HL-60 (cell line): ENCODE measurements at regions not wholly inside any gene's neighbourhood (a gene's known extent, or its start where the extent isn't known, plus 50 kb on each side); places are given as distances from the start of the nearest gene placed in this dataset.

Experiments
- DNase-seq, 2 experiments: peaks; one replicate each; pipeline ENCODE4 v3.0.0-alpha.2; 2010 to 2020; ENCODE audit warnings: low read depth in 1 of 2, low spot score in 1 of 2
- H3K27ac ChIP-seq: fragments of 250-450 bp; sonication (Bioruptor Pico); replicated peaks from 2 replicates; pipeline ENCODE4 v1.5.1; 2020; ENCODE audit warnings: mild to moderate bottlenecking, moderate library complexity
- H3K27me3 ChIP-seq: fragments of 250-450 bp; sonication (Bioruptor Pico); 2 replicates; pipeline ENCODE4 v1.5.1; 2021; ENCODE audit warnings: mild to moderate bottlenecking, moderate library complexity; ENCODE audit not compliant: insufficient read depth, poor library complexity, severe bottlenecking
- H3K4me3 ChIP-seq: replicated peaks from 2 replicates; pipeline ENCODE4 v1.5.1; 2011; ENCODE audit warnings: mild to moderate bottlenecking, control low read depth, low read length; ENCODE audit not compliant: insufficient read depth
- GABPA ChIP-seq: IDR thresholded peaks from 2 replicates; pipeline ENCODE4 v1.6.1; 2012; ENCODE audit warnings: low read depth
- POLR2AphosphoS5 ChIP-seq: IDR thresholded peaks from 2 replicates; pipeline ENCODE4 v1.6.1; 2012; ENCODE audit warnings: low read depth
- REST ChIP-seq: IDR thresholded peaks from 2 replicates; pipeline ENCODE4 v1.6.1; 2012; ENCODE audit warnings: low read depth; ENCODE audit not compliant: insufficient replicate concordance
- SPI1 ChIP-seq: IDR thresholded peaks from 2 replicates; pipeline ENCODE4 v1.6.1; 2012; ENCODE audit warnings: low read depth, mild to moderate bottlenecking, borderline replicate concordance
- TF ChIP-seq, protein P1 (sequence below): IDR thresholded peaks from one replicate; pipeline ENCODE4 v1.5.1; 2011; ENCODE audit warnings: low read length, control low read depth, inconsistent platforms; ENCODE audit not compliant: insufficient read depth

DNA sequence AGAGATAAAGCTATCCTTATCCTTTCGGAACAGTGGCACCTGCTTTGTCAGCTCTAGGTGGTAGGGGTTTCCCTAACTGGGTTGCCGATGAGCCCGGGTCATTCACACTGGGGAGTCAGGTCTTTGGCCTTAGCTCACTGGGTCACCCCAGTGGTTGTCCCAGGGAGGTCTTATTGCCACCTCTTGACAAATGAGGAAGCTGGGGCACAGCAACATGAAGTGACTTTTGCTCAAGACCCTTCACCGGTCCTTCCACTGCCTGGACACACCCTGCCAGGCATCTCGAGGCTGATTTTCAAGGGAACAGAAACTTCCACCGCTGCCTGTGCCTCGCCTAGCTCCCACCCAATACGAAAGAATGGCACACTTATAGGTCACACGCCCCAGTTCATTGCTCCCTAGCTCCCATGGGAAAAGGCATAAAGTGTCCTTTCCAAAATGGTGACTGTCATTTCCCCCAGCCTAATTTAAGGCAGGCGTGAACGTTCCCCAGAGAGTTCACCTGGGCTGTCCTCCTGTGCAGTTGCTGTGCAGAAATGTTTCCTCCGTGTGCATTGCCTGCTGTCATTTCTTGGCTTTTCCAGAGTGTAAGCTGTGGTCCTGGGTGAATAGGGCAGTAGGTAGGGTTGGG is 156.1 kb upstream of the CCND2 start:
- H3K27ac ChIP-seq = peak overlapping the region; percentile 26; the same call in 1 of the 2 replicates
- TF ChIP-seq, protein P1, sequence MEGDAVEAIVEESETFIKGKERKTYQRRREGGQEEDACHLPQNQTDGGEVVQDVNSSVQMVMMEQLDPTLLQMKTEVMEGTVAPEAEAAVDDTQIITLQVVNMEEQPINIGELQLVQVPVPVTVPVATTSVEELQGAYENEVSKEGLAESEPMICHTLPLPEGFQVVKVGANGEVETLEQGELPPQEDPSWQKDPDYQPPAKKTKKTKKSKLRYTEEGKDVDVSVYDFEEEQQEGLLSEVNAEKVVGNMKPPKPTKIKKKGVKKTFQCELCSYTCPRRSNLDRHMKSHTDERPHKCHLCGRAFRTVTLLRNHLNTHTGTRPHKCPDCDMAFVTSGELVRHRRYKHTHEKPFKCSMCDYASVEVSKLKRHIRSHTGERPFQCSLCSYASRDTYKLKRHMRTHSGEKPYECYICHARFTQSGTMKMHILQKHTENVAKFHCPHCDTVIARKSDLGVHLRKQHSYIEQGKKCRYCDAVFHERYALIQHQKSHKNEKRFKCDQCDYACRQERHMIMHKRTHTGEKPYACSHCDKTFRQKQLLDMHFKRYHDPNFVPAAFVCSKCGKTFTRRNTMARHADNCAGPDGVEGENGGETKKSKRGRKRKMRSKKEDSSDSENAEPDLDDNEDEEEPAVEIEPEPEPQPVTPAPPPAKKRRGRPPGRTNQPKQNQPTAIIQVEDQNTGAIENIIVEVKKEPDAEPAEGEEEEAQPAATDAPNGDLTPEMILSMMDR = no peak
- peak; percentile 44 to 50 for DNase-seq
- no peak overlapping the region for H3K4me3 ChIP-seq
- no peaks in the 10 kb centered on the region for H3K27me3 ChIP-seq

DNA sequence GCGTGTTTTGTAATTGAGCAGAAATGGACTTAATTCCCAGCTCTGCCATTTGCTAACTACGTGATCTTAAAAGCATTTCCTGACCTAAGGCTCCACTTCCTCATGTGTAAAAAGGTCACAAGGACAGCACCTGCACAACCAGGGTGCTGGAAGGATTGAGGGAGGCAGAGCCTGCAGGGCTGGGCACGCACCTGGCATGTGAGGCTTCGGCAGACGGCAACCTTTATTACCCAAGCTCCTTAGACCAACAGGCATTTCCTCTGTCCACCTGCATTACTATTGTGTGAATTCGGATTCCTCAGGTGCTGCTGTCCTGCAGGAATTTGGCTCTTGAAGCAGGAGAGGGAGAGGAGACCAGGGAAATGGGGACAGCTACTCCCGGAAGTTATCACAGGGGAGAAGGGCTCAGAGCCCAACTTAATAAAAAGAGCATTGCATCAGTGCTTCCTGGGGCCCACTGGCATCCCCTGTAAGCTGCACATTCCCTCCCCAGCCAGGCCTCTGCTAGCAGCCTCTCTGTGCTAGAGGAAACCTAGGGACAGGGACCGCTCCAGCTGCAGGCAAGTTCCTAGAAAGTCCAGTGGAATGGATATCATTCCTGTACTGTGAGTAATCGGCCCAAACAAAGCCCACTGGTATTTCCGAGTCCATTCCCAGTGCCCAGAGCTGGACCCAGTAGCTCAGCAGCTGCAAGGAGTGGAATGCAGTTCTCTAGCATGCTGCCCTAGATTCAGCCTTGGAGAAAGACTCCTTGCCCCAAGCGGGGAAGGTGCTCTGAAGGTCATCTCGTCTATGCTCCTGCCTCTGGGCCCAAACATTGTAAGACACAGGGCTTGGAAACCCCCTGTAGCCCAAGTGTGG is 157.1 kb upstream of the CCND2 start:
- H3K4me3 ChIP-seq = no peak overlapping the region
- TF ChIP-seq SPI1 (peak; percentile 46; the same call in 1 of the 2 replicates), REST (no peak)
- no peak for DNase-seq
- H3K27ac ChIP-seq = no peak overlapping the region
- no peaks in the 10 kb centered on the region for H3K27me3 ChIP-seq

- H3K4me3 ChIP-seq = no peak overlapping the region
- no peak overlapping the region for H3K27ac ChIP-seq
- H3K27me3 ChIP-seq = no peaks in the 10 kb centered on the region
Measured at GRCh38 chr12:4115570-4115969, 158.0 kb upstream of the CCND2 start.

GRCh38 chr12:4114986-4115385 is 158.6 kb upstream of the CCND2 start:
- Histone ChIP-seq H3K27me3 (no peaks in the 10 kb centered on the region), H3K4me3 (no peak overlapping the region), H3K27ac (no peak overlapping the region)
- DNase-seq = no peak
- no peak for TF ChIP-seq SPI1
- TF ChIP-seq GABPA = no peak
- TF ChIP-seq REST = no peak
- no peak for TF ChIP-seq POLR2AphosphoS5
- TF ChIP-seq, protein P1 = no peak

More at GRCh38 chr12:4115570-4115969, 158.0 kb upstream of the CCND2 start:
- DNase-seq = no peak
- no peak for TF ChIP-seq SPI1
